MCF 10A (cell line): ENCODE measurements at regions not wholly inside any gene's neighbourhood (a gene's known extent, or its start where the extent isn't known, plus 50 kb on each side); places are given as distances from the start of the nearest gene placed in this dataset.

Experiments used
- BruUV-seq: library from RNA; stranded (reverse); fragments of 400-500 nt; replicated peaks from 2 replicates; lab custom pipeline; 2021; lab: Mats Ljungman, UMichigan
- CTCF ChIA-PET: fragments of 300-600 bp; sonication (Branson Sonifier 250); formaldehyde crosslinking; extraction: SDS; loops from one replicate; lab custom pipeline; 2021; ENCODE audit warnings: antibody characterized with exemption, inconsistent platforms; lab: Yijun Ruan, JAX
- POLR2A ChIA-PET: fragments of 300-600, 350-650 bp; sonication (Branson Sonifier 250); formaldehyde crosslinking; extraction: SDS; loops from one replicate; lab custom pipeline; 2020; ENCODE audit warnings: antibody characterized with exemption, inconsistent platforms; lab: Yijun Ruan, JAX
- DNase-seq: peaks from one replicate; pipeline ENCODE4 v3.0.0-alpha.2; 2018; ENCODE audit not compliant: unreplicated experiment
- H3K27ac Mint-ChIP-seq: one replicate; pipeline ENCODE4 v1.8.0; 2022; ENCODE audit warnings: mild to moderate bottlenecking, low read depth, mixed read lengths; ENCODE audit not compliant: unreplicated experiment
- H3K27me3 Mint-ChIP-seq: one replicate; pipeline ENCODE4 v1.8.0; 2022; ENCODE audit warnings: mixed read lengths; ENCODE audit not compliant: insufficient read depth, unreplicated experiment
- H3K36me3 Mint-ChIP-seq: one replicate; pipeline ENCODE4 v1.8.0; 2022; ENCODE audit warnings: mild to moderate bottlenecking, moderate library complexity, mixed read lengths; ENCODE audit not compliant: insufficient read depth, unreplicated experiment
- H3K4me1 Mint-ChIP-seq: one replicate; pipeline ENCODE4 v1.8.0; 2022; ENCODE audit warnings: mixed read lengths; ENCODE audit not compliant: insufficient read depth, unreplicated experiment
- H3K4me3 Mint-ChIP-seq: one replicate; pipeline ENCODE4 v1.8.0; 2022; ENCODE audit warnings: mild to moderate bottlenecking, moderate library complexity, mixed read lengths; ENCODE audit not compliant: unreplicated experiment
- H3K9me3 Mint-ChIP-seq: one replicate; pipeline ENCODE4 v1.8.0; 2022; ENCODE audit warnings: mixed read lengths; ENCODE audit not compliant: unreplicated experiment
- intact Hi-C: fragments of 100-400 bp; cut with micrococcal nuclease; formaldehyde crosslinking; loops from 2 replicates; pipeline ENCODE4 v1.14.1; 2022
- TF ChIP-seq, protein P1 (sequence below): fragments of 200-600 bp; IDR thresholded peaks from one replicate; pipeline ENCODE4 v1.8.0; 2022; ENCODE audit warnings: antibody characterized with exemption, mild to moderate bottlenecking; ENCODE audit not compliant: unreplicated experiment

DNA sequence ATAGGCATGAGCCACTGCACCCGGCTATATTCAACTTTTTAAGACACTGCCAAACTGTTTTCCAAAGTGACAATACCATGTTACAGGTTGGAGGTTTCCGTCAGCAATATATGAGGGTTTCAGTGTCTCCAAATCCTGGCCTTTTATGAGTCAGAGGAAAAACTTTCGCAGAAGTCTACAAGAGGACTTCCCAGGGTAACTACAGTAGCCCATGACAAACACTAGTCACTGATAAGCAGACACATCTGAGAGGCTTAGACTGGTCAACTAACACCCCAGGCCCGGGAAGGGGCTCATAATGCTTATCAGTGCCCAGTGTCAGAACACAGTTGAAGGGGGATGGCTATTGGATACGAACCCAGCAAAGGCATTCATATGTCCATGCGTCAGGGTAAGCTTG lies 85.4 kb downstream of the SOX4 start:
- intact Hi-C loops, result no loop called here
- BruUV-seq, result no TSS peak
- Mint-ChIP-seq H3K9me3 (no peaks in the 10 kb centered on the region), H3K4me3 (no peak overlapping the region), H3K36me3 (no peaks in the 10 kb centered on the region), H3K27me3 (no peaks in the 10 kb centered on the region), H3K27ac (no peak overlapping the region), H3K4me1 (peaks cover 8% of the 10 kb centered on the region)
- ChIA-PET POLR2A (no interaction called here), CTCF (no interaction called here)
- DNase-seq, result no peak
- TF ChIP-seq, protein P1, sequence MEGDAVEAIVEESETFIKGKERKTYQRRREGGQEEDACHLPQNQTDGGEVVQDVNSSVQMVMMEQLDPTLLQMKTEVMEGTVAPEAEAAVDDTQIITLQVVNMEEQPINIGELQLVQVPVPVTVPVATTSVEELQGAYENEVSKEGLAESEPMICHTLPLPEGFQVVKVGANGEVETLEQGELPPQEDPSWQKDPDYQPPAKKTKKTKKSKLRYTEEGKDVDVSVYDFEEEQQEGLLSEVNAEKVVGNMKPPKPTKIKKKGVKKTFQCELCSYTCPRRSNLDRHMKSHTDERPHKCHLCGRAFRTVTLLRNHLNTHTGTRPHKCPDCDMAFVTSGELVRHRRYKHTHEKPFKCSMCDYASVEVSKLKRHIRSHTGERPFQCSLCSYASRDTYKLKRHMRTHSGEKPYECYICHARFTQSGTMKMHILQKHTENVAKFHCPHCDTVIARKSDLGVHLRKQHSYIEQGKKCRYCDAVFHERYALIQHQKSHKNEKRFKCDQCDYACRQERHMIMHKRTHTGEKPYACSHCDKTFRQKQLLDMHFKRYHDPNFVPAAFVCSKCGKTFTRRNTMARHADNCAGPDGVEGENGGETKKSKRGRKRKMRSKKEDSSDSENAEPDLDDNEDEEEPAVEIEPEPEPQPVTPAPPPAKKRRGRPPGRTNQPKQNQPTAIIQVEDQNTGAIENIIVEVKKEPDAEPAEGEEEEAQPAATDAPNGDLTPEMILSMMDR, result no peak

GRCh38 chr6:21679761-21680265 lies 86.3 kb downstream of the SOX4 start:
- POLR2A ChIA-PET, result interaction anchor here (0.8 kb wide), 1 partner anchor 75 kb away, joined by 3 read pairs; no protein-coding TSS in a partner anchor
- Mint-ChIP-seq H3K36me3 (no peaks in the 10 kb centered on the region), H3K4me1 (peaks cover 8% of the 10 kb centered on the region), H3K4me3 (no peak overlapping the region), H3K27ac (peak overlapping the region; percentile 16), H3K9me3 (no peaks in the 10 kb centered on the region), H3K27me3 (no peaks in the 10 kb centered on the region)
- CTCF ChIA-PET, result no interaction called here
- BruUV-seq, result no TSS peak
- DNase-seq, result peak; percentile 64
- TF ChIP-seq, protein P1, result no peak
- intact Hi-C loops, result no loop called here

DNA sequence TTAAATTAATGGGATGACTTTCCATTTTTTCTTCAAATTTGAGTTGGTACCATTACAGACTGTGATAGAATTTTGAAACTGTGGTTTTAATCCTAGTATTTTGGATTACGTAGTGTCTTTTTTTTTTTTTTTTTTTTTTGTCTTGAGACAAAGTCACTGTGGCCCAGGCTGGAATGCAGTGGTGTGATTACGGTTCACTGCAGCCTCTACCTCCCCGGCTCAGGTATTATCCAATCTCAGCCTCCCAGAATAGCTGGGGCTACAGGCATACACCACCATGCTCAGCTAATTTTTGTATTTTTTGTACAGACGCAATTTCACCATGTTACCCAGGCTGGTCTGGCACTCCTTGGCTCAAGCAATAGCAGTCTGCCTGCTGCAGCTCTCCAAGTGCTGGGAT lies 87.1 kb downstream of the SOX4 start:
- Mint-ChIP-seq H3K36me3 (no peaks in the 10 kb centered on the region), H3K27ac (no peak overlapping the region), H3K4me1 (peaks cover 8% of the 10 kb centered on the region), H3K9me3 (no peaks in the 10 kb centered on the region), H3K4me3 (no peak overlapping the region), H3K27me3 (no peaks in the 10 kb centered on the region)
- CTCF ChIA-PET, result no interaction called here
- TF ChIP-seq, protein P1, result no peak
- no TSS peak for BruUV-seq
- intact Hi-C loops, result no loop called here
- no peak for DNase-seq
- POLR2A ChIA-PET, result interaction anchor here (0.8 to 1.1 kb wide), 2 partner anchors 30 to 74 kb away, joined by 3 read pairs; no protein-coding TSS in a partner anchor

DNA sequence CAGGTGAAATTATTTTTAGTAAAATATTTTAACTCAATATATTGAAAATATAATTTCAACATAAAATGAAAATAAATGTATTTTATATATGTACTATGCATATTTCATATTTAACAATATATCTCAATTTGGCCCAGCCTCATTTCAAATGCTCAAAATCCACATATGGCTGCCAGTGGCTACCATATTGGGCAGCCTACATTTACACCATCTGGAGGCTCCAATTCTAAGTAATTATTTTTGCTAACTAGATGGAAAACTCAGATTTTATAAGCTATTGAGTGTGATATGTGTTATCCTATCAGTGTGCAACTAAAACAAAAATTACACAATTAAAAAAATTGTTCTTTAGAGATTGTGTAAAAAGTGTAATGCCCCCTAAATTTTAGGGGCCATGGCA lies 96.9 kb downstream of the SOX4 start:
- DNase-seq, result no peak
- no peaks in the 10 kb centered on the region for H3K27me3 Mint-ChIP-seq
- no peaks in the 10 kb centered on the region for H3K4me1 Mint-ChIP-seq
- BruUV-seq, result no TSS peak
- intact Hi-C loops, result no loop called here
- H3K4me3 Mint-ChIP-seq, result no peak overlapping the region
- H3K36me3 Mint-ChIP-seq, result no peaks in the 10 kb centered on the region
- ChIA-PET CTCF (no interaction called here), POLR2A (interaction anchor here (1.2 kb wide), 1 partner anchor 195 kb away, joined by 3 read pairs; no protein-coding TSS in a partner anchor)
- peaks cover 7% of the 10 kb centered on the region for H3K9me3 Mint-ChIP-seq
- H3K27ac Mint-ChIP-seq, result no peak overlapping the region
- TF ChIP-seq, protein P1, result no peak
